Stimulated activated CD8-positive, alpha-beta memory T cell treated with anti-CD3 and anti-CD28 coated beads, Interleukin-12 subunit alpha, Interleukin-12 subunit beta, amount 100 ng/mL, for 4 hours (primary cell): ENCODE measurements at regions not wholly inside any gene's neighbourhood (a gene's known extent, or its start where the extent isn't known, plus 50 kb on each side); places are given as distances from the start of the nearest gene placed in this dataset.
"Not testable (repeated sequence)": the region's sequence is repeated elsewhere in the genome, so short reads cannot be mapped to it uniquely, and the experiment has no call there.

ENCODE experiments used
- DNase-seq: peaks from one replicate; pipeline ENCODE4 v3.0.0-alpha.2; 2020; ENCODE audit warnings: low read depth

DNA sequence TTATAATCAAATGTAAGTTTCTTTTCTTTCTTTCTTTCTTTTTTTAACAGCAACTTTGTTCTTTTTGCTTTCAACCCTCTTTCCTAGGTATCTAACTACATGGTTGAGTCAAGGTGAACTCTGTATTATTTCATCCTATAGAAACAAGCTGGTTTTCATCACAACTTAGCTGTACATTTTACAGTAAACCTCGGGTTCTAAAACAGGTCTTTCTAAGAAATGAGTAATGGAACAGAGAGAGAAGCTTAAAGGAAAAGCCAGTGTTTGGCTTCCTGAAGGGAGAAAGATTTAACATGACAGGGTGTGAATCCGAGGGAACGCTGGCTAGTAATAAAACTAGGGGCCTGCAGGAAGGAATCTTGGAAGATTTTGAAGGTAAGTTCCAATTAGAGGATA, 143.4 kb upstream of the ITGB1 start:
- no peak for DNase-seq

DNA sequence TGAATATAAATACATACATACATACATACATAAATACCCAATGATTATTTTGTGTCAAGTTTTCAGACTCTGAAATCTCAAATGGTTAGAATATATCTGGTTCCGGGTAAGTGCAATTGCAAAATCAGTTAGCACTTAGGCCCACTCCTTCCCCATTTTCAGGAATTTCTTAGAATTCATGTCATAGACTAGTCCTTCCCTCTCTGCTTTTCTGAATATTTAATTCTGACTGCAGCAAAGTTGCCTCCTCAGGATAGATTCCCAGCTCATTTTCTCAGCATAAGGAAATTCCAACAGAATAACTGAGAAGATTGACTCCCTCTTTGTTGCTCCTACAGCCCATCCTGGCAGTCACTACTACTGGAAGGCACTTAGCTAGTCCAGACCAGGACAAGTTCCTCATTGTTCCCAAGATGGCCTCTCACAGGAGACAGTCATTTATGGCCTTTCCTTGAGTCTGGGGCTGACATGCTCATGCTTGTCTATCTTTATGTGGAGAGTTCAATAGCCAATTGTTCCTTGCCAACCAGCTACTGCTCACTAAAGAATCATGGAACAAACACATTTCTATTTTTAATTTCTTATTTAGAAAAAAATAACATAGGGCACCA, 142.9 kb upstream of the ITGB1 start:
- DNase-seq = no peak

DNA sequence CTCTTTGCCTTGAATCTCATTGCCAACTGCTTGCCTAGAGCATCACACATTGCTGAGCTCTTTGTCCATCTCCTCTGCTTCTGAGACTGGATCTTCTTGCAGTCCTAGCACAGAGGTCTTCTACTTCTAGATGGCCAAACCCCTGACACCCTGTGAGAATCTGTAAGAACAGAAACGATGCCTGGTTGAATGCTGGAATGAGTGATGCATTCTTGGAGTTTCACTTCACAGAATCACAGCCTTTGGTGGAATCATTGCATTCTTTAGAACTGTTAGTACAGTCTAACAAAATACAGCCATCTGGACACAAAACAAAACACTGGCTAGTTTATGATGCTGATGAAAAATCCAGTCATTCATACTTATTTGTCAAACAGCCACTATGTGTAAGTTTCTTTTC, 141.7 kb upstream of the ITGB1 start:
- DNase-seq = no peak

DNA sequence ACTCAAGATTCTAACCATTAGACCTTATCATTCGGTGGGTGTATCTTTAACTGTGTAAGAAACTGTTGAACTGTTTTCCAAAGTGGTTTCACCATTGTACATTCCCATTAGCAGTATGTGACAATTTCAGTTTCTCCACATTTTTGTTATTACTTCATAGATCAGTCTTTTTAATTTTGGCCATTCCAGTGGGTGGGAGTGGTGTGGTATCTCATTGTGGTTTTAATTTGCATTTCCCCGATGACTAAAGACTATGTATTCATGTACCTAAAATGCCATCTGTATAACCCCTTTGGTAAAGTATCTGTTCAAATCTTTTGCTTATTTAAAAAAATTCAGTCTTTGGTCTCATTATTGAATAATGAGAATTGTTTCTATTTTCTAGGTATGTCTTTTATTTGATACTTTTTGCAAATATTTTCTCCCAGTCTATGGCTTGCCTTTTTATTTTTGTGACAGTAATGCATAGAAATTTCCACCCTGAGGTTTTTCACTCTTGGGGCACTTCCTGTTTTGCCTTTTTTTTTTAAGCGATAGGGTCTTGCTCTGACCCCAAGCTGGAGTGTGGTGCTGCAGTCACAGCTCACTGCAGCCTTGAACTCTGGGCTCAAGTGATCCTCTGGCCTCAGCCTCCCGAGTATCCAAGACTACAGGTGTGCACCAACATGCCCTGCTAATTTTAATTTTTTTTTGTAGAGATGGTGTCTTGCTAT, 141.1 kb upstream of the ITGB1 start:
- no peak for DNase-seq

DNA sequence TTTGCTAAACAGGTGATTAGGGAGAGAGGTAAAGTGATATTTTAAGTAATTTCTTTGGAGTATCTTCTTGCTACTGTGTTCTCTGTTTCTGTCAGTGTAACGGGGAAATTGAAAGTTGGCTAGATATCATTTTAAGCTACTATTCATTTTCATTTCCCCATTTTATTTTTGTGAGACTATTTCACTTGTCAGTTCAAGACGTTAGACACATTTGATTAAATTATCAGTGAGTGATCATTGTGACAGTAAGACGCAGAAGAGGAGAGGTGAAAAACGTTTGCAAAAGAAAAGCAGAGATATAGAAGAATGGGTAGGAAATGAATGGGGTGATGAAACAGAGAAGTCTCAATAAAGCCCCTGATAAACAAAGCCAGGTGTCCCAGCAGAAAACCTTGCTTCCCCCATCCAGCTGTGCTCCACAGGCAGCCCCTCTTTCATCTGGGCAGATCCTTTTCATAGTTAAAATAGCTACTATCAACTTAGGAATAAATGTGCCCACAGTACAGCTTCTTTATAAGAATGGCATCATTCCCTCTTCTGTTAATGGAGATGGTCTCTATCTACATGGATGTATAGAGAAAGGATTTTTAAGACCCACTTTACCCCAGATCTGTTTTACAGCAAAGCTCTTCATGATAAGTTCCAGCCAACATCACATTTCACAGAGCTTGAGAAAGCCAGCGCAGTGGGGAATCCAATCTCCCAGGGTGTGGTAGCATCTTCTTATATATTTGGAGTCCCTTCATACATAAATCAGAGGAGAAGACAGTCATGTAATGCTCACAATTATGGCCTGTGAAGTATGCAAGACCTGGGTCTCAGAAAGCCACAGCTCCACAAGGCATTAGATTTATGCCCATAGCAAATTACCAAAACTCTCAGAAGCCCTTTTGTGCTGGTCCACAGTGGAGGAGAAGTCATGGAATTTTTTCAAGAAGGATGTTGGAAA, 138.1 kb upstream of the ITGB1 start:
- DNase-seq = no peak

DNA sequence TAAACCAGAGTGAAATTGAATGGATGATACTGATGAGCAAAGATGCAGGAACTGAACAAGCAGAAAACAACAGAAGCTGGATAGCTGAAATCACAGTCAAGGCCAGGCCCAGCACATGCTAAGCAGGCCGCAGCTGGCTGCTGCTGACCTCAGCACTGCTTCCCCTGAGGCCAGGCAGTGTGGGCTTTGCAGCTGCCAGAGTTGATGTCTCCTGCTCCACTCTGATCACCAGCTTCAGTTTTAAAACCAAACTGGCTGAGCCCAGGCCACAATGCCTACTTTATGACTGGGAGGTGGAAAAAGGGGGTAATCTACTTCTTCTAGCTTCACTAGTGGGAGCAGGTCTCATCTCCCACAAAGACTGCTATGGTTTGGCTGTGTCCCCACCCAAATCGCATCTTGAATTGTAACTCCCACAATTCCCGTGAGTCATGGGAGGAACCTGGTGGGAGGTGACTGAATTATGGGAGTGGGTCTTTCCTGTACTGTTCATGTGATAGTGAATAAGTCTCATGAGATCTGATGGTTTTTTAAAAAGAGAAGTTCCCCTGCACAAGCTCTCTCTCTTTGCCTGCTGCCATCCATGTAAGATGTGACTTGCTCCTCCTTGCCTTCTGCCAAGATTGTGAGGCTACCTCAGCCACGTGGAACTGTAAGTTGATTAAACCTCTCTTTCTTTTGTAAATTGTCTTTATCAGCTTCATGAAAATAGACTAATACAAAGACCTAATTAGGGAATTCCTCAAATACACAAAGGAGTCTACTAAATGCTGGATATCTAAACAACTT, 136.4 kb upstream of the ITGB1 start:
- DNase-seq = no peak

DNA sequence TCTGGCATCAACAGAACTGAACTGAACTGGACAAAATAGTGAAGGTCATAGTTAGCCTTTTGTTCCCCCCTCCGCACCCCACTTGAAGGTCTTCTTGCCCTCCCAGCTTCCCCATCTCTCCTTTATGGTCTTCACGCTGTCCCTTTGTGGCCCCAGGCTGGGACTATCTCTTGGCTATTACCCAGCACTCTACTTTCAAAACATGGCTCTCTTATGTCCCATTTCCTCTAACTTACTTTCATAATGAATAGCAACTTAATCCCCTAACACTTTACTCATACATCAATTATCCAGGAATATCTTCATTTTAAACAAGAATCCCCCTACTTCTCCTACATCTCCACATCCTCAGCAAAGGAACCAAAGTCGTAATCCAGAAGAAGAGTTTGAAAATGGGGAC, 135.3 kb upstream of the ITGB1 start:
- no peak for DNase-seq

DNA sequence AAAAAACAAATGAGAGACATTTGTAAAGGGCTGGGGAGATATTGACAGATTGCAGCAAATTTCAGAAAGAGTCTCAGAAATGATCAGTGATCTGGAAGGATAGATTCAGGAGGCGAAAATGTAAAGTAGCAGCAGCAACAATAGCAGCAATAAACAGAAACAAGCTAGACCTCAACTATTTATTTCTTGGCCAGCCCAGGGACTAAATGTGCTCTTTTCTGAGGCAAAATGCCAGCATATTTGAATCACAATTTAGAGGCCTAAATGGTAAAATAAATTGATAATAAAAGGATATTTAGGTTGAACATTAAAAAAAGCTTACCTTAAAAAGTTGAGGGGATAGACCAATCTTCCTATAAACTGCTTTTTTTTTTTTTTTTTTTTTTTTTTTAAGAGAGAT, 134.6 kb upstream of the ITGB1 start:
- DNase-seq = no peak

DNA sequence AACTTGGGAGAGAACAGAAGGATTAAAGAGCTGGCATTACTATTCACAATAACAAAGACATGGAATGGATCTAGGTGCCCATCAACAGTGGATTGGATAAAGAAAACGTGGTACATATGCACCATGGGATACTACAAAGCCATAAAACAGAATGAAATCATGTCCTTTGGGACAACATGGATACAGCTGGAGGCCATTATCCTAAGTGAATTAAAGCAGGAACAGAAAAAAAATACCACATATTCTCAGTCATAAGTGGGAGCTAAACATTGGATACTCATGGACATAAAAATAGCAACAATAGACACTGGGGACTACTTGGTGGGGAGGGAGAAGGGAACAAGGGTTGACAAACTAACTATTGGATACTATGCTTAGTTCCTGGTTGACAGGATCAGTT, 133.2 kb upstream of the ITGB1 start:
- DNase-seq = no peak

DNA sequence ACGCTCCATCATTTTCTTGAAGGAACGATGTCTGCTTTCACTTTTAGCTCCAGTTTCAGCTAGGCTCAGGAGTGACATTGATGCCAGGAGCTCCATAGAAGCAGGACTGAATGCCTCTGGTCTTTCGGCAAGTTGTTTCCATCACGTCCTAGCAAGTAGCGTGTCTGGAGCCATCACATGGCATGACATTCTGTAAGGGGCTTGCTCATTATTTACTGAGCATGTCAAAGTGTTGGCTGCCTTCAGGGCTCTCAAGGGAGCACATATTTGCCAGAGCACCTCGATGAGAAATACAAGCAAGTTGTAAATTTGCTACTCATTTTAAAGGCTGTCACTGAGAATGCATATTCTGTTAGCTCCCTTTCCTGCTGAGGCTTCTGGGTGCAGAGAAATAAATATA, 131.0 kb upstream of the ITGB1 start:
- DNase-seq = no peak

DNA sequence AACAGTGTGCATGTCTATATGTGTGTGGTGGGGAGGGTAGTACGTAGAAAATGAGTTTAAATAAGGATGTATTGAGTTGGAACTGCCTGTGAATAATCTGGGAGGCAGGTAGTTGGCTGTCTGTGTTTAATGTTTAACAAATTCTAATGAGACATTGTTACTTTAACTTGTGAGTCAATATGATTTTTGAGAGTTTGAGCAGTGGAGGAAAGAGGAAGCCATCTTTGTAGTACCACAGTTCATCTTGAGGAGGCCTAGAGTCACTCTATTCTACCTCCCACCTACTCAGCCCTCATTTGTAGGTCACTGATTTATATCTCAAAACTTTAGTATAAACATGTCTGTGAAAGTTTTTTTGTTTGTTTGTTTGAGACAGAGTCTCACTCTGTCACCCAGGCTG, 129.9 kb upstream of the ITGB1 start:
- no peak for DNase-seq

DNA sequence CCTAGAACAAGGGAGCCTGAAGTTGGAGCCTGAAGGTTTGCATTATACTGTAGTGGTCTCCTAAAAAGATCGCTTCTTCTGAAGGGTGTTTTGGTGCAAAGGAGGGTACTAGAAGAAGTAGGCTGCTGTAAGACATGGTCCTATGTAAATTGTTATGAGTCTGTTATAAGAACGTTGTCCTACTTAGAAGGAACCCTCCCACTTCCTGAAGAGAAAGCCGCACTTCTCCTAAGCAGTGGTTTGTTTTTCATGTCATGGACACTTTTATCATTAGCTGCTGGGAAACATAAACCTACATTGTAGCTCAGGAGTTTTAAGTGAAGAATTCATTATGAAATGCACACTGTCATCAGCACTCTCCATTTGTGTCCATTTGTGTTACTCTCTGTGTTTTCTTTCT, 129.1 kb upstream of the ITGB1 start:
- no peak for DNase-seq

DNA sequence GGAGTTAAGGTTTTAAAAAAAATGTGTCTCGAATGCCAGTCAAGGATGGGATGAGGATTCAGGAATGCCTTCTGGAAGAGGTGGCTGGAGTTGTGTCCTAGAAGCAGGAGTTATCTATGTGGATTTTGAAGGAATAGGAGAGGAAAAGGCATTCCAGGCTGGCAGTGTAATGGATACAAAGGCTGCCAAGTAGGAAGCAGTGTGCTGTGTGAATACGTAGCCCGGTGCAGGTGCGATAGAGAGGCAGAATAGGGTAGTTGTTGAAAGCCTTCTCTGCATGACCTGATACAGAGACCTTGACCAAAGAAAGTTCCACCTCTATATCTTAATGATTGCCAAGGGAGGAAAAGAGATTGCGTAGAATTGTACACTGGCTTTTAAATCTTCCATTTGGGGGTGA, 128.1 kb upstream of the ITGB1 start:
- DNase-seq = no peak

DNA sequence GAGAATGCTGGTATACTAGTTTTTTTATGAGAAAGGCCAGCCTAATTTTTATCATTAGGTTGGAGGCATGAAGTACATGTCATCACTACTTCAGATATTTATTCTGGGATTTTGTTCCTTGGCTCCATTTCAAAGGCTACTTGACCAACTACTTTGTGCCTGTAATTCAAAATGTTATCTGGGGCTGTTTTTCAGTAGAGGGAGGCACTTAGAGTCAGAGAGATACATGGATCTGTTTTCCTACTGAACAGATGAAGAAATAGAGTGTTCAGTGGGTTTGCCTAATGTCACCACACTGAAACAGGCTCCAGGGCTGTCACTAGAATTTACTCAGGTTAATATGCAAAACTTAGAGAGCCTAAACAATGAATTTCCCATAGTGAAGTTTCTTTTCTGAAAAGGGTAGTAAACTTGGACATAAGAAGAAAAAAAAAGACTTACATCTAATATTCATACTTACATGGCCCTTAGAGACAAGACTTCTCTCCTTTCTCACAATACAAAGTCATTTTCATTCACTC, 127.3 kb upstream of the ITGB1 start:
- DNase-seq = no peak

DNA sequence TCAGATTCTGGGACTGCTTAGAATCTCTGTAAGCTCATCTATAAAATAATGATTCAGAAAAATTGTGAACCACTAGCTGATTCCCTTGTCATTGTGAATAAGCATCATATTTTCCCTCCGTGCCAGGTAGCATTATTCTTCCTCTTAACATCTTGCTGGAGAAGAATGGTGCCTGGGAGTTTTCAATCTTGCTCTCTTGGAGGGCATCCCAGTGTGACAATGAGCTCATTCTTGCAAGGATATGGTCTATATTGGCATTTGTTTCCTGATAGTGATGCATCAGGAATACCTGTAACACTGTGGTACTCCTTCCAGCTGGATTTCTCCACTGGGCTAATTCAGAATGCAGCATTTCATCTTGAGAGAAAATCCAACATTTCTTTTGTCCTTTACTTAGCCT, 126.4 kb upstream of the ITGB1 start:
- DNase-seq = no peak

DNA sequence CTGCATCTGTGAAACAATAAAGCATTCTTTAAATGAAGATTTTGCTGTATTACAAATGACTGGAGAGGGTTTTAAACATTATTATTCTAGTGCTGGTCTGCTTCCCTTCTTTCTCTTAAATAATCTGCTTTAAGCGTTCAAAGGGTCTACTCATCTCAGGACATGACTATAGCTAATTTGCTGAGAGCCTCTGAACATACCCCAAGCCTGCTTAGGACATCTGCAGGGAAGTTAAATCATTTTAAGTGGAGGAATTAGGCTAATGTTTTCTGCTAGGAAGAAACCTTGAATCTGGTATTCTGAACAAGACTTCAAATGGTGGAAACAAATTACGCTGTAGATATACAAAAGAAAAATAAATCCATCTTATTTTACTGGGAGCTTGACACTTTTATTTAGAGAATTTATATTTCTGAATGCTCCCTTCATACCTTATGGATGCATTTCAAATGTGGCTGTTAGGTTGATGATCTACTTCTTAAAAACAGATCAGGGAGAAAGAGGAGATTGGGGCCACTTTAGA, 124.4 kb upstream of the ITGB1 start:
- DNase-seq = no peak

DNA sequence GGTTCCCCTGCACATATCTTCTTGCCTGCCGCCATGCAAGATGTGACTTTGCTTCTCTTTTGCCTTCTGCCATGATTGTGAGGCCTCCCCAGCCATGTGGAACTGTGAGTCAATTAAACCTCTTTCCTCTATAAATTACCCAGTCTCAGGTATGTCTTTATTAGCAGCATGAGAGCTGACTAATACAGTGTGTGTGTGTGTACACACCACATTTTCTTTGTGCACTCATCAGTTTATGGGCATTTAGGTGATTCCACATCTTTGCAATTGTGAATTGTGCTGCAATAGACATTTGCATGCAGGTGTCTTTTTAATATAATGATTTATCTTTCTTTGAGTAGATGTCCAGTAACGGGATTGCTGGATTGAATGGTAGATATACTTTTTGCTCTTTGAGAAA, 122.4 kb upstream of the ITGB1 start:
- DNase-seq = not testable (repeated sequence)

DNA sequence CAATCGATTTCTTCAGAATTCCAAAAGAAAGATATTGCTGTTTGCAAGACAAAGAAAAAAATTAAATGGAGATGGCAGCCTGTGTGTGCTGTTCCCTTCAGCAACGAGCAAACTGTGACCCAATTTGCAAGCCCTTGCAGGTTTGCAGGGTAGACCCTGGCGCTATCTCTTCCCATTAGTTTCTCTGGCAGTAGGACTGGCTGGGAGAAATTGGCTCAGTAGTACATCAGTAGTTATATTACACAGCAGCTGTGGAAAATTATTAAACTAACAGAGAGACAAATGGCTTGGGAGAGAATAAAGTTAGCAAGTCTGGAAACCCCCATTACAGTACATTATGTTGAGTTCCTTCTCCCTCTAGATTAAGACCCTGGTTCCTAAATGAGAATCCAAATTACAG, 116.4 kb upstream of the ITGB1 start:
- DNase-seq = no peak

DNA sequence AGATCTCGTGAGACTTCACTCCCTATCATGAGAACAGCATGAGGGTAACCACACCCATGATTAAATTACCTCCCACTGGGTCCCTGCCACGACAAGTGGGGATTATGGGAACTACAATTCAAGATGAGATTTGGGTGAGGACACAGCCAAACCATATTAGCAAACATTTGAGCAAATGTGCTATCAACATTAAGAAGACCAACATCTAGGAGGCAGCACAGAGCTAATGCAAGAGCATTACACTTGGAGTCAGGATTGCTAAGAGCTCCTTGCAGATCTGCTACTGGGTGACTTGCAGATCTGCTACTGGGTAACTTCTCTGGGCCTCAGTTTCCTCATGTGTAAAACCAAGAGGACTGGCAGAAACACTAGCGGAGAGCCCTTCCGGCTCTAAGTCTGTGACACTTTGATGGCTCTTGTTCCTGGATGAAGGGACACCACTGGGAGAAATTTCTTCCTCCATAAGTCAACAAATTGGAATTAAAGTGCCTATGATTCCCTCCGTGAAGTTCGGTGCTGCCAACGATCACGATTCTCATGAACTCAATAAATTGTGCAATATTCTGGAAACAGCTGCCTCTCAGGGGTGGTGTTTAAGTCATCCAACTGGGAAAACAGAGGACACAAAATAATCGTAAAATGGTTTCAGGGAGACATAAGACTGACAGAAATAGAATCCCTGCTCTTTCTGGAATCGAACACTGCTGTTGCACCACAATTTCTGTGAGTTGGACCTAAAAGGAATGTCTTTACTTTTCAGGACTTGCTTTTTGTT, 115.8 kb upstream of the ITGB1 start:
- no peak for DNase-seq

DNA sequence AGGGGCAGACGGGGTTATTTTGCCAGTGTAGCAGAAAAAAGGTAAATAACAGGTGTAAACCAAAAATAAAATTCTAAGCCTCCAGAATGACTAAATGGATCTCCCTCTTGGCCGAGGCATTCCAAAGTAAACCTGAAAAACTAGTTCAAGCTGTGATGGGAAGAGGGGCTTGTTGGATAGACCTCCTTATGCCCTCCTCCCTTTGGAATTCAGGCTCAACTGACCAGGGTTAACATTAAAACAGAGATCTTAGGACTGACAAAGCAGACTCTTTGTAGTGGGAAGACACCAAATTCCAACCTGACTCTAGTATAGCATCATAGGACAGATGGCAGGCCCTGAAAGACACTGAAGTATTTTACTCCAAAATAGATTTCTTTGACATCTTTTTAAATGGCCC, 113.8 kb upstream of the ITGB1 start:
- DNase-seq = no peak

DNA sequence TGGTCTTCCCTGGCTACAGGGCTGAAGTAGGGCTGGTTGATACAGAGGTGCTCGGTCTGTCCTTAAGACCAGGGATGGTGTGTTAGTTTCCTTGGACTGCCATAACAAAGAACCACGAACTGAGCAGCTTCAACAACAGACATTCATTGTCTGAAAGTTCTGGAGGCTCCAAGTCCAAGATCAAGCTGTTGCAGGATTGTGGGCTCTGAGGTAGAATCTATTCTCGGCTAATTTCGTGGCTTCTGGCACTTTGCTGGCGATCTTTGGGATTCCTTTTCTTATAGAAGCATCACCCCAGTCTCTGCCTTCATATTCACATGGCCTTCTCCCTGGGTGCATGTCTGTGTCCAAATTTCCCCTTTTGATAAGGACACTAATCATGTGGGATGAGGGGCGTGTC, 112.1 kb upstream of the ITGB1 start:
- no peak for DNase-seq
